H9 (cell line): ENCODE measurements at regions not wholly inside any gene's neighbourhood (a gene's known extent, or its start where the extent isn't known, plus 50 kb on each side); places are given as distances from the start of the nearest gene placed in this dataset.

Source experiments
- DNase-seq: peaks from one replicate; pipeline ENCODE4 v3.0.0-alpha.2; 2017
- H2AFZ ChIP-seq: one replicate; pipeline ENCODE4 v1.6.1; 2013; ENCODE audit warnings: mild to moderate bottlenecking, low read length, control low read depth, moderate library complexity
- H2AK5ac ChIP-seq: 2 replicates; pipeline ENCODE4 v1.6.1; 2013; ENCODE audit warnings: low read length, control low read depth, mixed read lengths; ENCODE audit not compliant: insufficient read length
- H2BK120ac ChIP-seq: one replicate; pipeline ENCODE4 v1.6.1; 2013; ENCODE audit warnings: low read depth, mild to moderate bottlenecking, low read length, control low read depth, inconsistent platforms; ENCODE audit not compliant: poor library complexity, severe bottlenecking
- H2BK12ac ChIP-seq: 2 replicates; pipeline ENCODE4 v1.6.1; 2013; ENCODE audit warnings: low read length, control low read depth, mixed read lengths, low read depth; ENCODE audit not compliant: insufficient read length
- H2BK15ac ChIP-seq: 2 replicates; pipeline ENCODE4 v1.6.1; 2013; ENCODE audit warnings: low read depth, low read length, control low read depth
- H2BK20ac ChIP-seq: one replicate; pipeline ENCODE4 v1.6.1; 2013; ENCODE audit warnings: low read depth, mild to moderate bottlenecking, low read length, control low read depth, inconsistent platforms; ENCODE audit not compliant: poor library complexity, severe bottlenecking
- H2BK5ac ChIP-seq: 2 replicates; pipeline ENCODE4 v1.6.1; 2013; ENCODE audit warnings: low read length, control low read depth, mixed read lengths; ENCODE audit not compliant: insufficient read length
- H3K14ac ChIP-seq: 2 replicates; pipeline ENCODE4 v1.6.1; 2013; ENCODE audit warnings: low read length, control low read depth; ENCODE audit not compliant: insufficient read depth
- H3K18ac ChIP-seq: 2 replicates; pipeline ENCODE4 v1.6.1; 2013; ENCODE audit warnings: low read depth, mild to moderate bottlenecking, mixed read lengths, low read length, control low read depth; ENCODE audit not compliant: insufficient read length
- H3K23ac ChIP-seq: 2 replicates; pipeline ENCODE4 v1.6.1; 2013; ENCODE audit warnings: low read length, control low read depth, mixed read lengths, low read depth; ENCODE audit not compliant: insufficient read length
- H3K23me2 ChIP-seq: 2 replicates; pipeline ENCODE4 v1.6.1; 2013; ENCODE audit warnings: low read depth, mild to moderate bottlenecking, mixed read lengths, low read length, control low read depth; ENCODE audit not compliant: insufficient read length, poor library complexity, severe bottlenecking
- H3K27ac ChIP-seq: 2 replicates; pipeline ENCODE4 v1.5.1; 2013; ENCODE audit warnings: low read length, control low read depth, mixed read lengths, low read depth; ENCODE audit not compliant: insufficient read length
- H3K27me3 ChIP-seq: 2 replicates; pipeline ENCODE4 v1.6.1; 2013; ENCODE audit warnings: low read length, control low read depth, inconsistent platforms; ENCODE audit not compliant: insufficient read depth
- H3K4ac ChIP-seq: 2 replicates; pipeline ENCODE4 v1.6.1; 2013; ENCODE audit warnings: low read depth, mild to moderate bottlenecking, control low read depth, inconsistent platforms, low read length, moderate library complexity
- H3K4me1 ChIP-seq: 2 replicates; pipeline ENCODE4 v1.6.1; 2013; ENCODE audit warnings: low read length, control low read depth, inconsistent platforms; ENCODE audit not compliant: insufficient read depth
- H3K4me2 ChIP-seq: 2 replicates; pipeline ENCODE4 v1.6.1; 2013; ENCODE audit warnings: low read length, control low read depth, mixed read lengths; ENCODE audit not compliant: insufficient read length, insufficient read depth
- H3K56ac ChIP-seq: 2 replicates; pipeline ENCODE4 v1.6.1; 2013; ENCODE audit warnings: low read depth, mild to moderate bottlenecking, mixed read lengths, low read length, control low read depth; ENCODE audit not compliant: insufficient read length
- H3K79me1 ChIP-seq: 2 replicates; pipeline ENCODE4 v1.6.1; 2013; ENCODE audit warnings: low read depth, mild to moderate bottlenecking, moderate library complexity, low read length, control low read depth, inconsistent platforms; ENCODE audit not compliant: insufficient read depth, poor library complexity, severe bottlenecking
- H3K79me2 ChIP-seq: 2 replicates; pipeline ENCODE4 v1.6.1; 2013; ENCODE audit warnings: low read length, control low read depth, inconsistent platforms; ENCODE audit not compliant: insufficient read depth
- H3K9ac ChIP-seq: 2 replicates; pipeline ENCODE4 v1.6.1; 2013; ENCODE audit warnings: low read length, control low read depth, mixed read lengths; ENCODE audit not compliant: insufficient read length; ENCODE audit errors: extremely low read depth
- H3K9me3 ChIP-seq: one replicate; pipeline ENCODE4 v1.6.1; 2013; ENCODE audit warnings: low read depth, low read length, inconsistent platforms; ENCODE audit not compliant: control insufficient read depth
- H3T11ph ChIP-seq: one replicate; pipeline ENCODE4 v1.6.1; 2013; ENCODE audit warnings: mild to moderate bottlenecking, low read length, control low read depth, inconsistent platforms
- H4K20me1 ChIP-seq: one replicate; pipeline ENCODE4 v1.6.1; 2013; ENCODE audit not compliant: control insufficient read depth, insufficient read length, insufficient read depth
- H4K5ac ChIP-seq: 2 replicates; pipeline ENCODE4 v1.6.1; 2013; ENCODE audit warnings: low read depth, mild to moderate bottlenecking, mixed read lengths, low read length, control low read depth; ENCODE audit not compliant: insufficient read length
- H4K8ac ChIP-seq: replicated peaks from 2 replicates; pipeline ENCODE4 v1.6.1; 2013; ENCODE audit warnings: low read length, control low read depth, mixed read lengths, low read depth; ENCODE audit not compliant: insufficient read length
- H4K91ac ChIP-seq: 2 replicates; pipeline ENCODE4 v1.6.1; 2013; ENCODE audit warnings: low read depth, mild to moderate bottlenecking, moderate library complexity, mixed read lengths, low read length, control low read depth; ENCODE audit not compliant: insufficient read length
- H3K27ac Mint-ChIP-seq, 3 experiments: 2 replicates in 2 of 3; 3 replicates in 1 of 3; pipeline ENCODE4 v1.8.0; 2020 to 2021; ENCODE audit warnings: mixed read lengths in 3 of 3, mild to moderate bottlenecking in 1 of 3, moderate library complexity in 1 of 3
- H3K27me3 Mint-ChIP-seq: 2 replicates; pipeline ENCODE4 v1.8.0; 2021; ENCODE audit warnings: low read depth, mild to moderate bottlenecking, moderate library complexity, mixed read lengths
- H3K36me3 Mint-ChIP-seq, 3 experiments: 2 replicates in 2 of 3; 3 replicates in 1 of 3; pipeline ENCODE4 v1.8.0; 2020 to 2021; ENCODE audit warnings: low read depth in 3 of 3, mixed read lengths in 3 of 3; ENCODE audit not compliant: insufficient read depth in 1 of 3
- H3K4me1 Mint-ChIP-seq, 2 experiments: 2 replicates each; pipeline ENCODE4 v1.8.0; 2020; ENCODE audit warnings: mixed read lengths in 2 of 2
- H3K4me3 Mint-ChIP-seq, 2 experiments: 2 replicates in 1 of 2; 3 replicates in 1 of 2; pipeline ENCODE4 v1.8.0; 2020 to 2021; ENCODE audit warnings: mild to moderate bottlenecking in 2 of 2, mixed read lengths in 2 of 2, moderate library complexity in 1 of 2
- H3K9me3 Mint-ChIP-seq, 2 experiments: 2 replicates in 1 of 2; 3 replicates in 1 of 2; pipeline ENCODE4 v1.8.0; 2020; ENCODE audit warnings: mild to moderate bottlenecking in 2 of 2, mixed read lengths in 2 of 2, moderate library complexity in 1 of 2
- CTCF ChIP-seq: fragments of 200-600 bp; sonication (generic); conservative IDR thresholded peaks from 3 replicates; pipeline ENCODE4 v1.8.0; 2021; ENCODE audit warnings: antibody characterized with exemption, mild to moderate bottlenecking
- WGBS: extraction: QIAGEN DNeasy Blood & Tissue Kit; methylation state at CpG from one replicate; pipeline ENCODE4 v1.1.7; 2013; ENCODE audit warnings: missing lambda C conversion rate, low lambda C conversion rate, mixed read lengths; ENCODE audit not compliant: insufficient read length; ENCODE audit errors: extremely low coverage; 5-methylcytosine and 5-hydroxymethylcytosine counted together

- no peak overlapping the region for H3K23ac ChIP-seq
- H2BK12ac ChIP-seq = no peak overlapping the region
- H2BK120ac ChIP-seq = no peak overlapping the region
- H3K14ac ChIP-seq = no peak overlapping the region
- no peaks in the 10 kb centered on the region for H3K9me3 ChIP-seq
- no peak for DNase-seq
- H2AFZ ChIP-seq = no peak overlapping the region
- Mint-ChIP-seq H3K4me3 (no peak overlapping the region), H3K27ac (no peak overlapping the region), H3K9me3 (no peaks in the 10 kb centered on the region; a peak in 1 of 5 replicates), H3K36me3 (no peaks in the 10 kb centered on the region), H3K27me3 (no peaks in the 10 kb centered on the region; the same call in none of the 2 replicates), H3K4me1 (no peaks in the 10 kb centered on the region)
- no peak overlapping the region for H4K91ac ChIP-seq
- H3K27me3 ChIP-seq = no peaks in the 10 kb centered on the region
- H2BK5ac ChIP-seq = no peak overlapping the region
- no peak overlapping the region for H2BK20ac ChIP-seq
- H2BK15ac ChIP-seq = no peak overlapping the region
- H3K4me1 ChIP-seq = no peaks in the 10 kb centered on the region
- H3K79me2 ChIP-seq = no peaks in the 10 kb centered on the region
- H3K4me2 ChIP-seq = no peak overlapping the region
- no peak overlapping the region for H3K56ac ChIP-seq
- no peak overlapping the region for H3T11ph ChIP-seq
- no peak overlapping the region for H4K8ac ChIP-seq
- H4K20me1 ChIP-seq = no peaks in the 10 kb centered on the region
- H3K18ac ChIP-seq = no peak overlapping the region
- H4K5ac ChIP-seq = no peak overlapping the region
- no peaks in the 10 kb centered on the region for H3K79me1 ChIP-seq
- TF ChIP-seq CTCF = no peak
- H3K4ac ChIP-seq = no peak overlapping the region
- H3K23me2 ChIP-seq = no peaks in the 10 kb centered on the region
- no peak overlapping the region for H3K9ac ChIP-seq
- no peak overlapping the region for H2AK5ac ChIP-seq
- H3K27ac ChIP-seq = no peak overlapping the region
- WGBS = no CpG with 5 or more reads among the region's 3 CpGs
These were observed 186.5 kb downstream of the LPIN1 start for GRCh38 chr2:11932962-11933361.
